OCI-M2 (cell line): ENCODE measurements at regions not wholly inside any gene's neighbourhood (a gene's known extent, or its start where the extent isn't known, plus 50 kb on each side); places are given as distances from the start of the nearest gene placed in this dataset.
"Not testable (repeated sequence)": the region's sequence is repeated elsewhere in the genome, so short reads cannot be mapped to it uniquely, and the experiment has no call there.

Experiments used
- DNase-seq: peaks from one replicate; lab custom pipeline; 2025; ENCODE audit not compliant: unreplicated experiment; lab: John Stamatoyannopoulos, UW

DNA sequence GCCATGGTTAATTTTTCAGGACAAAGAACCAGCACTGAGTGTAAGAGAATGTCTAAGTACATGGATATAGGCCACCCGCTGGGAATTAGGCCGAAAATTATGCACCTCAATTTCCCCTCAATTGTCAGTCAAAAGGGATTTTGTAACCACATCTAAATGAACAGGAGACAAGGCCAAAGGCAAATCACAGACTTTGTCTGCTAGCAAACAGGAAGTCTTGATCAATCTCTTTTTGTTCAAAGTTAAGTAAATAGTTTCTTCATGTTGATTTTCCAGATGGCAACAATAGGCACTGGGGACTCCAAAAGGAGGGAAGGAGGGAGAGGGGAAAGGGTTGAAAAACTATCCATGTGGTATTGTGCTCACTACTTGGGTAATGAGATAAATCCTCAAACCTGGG lies 276.0 kb downstream of the COG6 start:
- no peak for DNase-seq

DNA sequence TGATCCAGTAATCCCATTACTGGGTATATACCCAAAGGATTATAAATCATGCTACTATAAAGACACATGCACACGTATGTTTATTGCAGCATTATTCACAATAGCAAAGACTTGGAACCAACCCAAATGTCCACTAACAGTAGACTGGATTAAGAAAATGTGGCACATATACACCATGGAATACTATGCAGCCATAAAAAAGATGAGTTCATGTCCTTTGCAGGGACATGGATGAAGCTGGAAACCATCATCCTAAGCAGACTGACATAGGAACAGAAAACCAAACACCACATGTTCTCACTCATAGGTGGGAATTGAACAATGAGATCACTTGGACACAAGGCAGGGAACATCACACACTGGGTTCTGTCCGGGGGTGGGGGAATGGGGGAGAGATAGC lies 277.1 kb downstream of the COG6 start:
- not testable (repeated sequence) for DNase-seq

DNA sequence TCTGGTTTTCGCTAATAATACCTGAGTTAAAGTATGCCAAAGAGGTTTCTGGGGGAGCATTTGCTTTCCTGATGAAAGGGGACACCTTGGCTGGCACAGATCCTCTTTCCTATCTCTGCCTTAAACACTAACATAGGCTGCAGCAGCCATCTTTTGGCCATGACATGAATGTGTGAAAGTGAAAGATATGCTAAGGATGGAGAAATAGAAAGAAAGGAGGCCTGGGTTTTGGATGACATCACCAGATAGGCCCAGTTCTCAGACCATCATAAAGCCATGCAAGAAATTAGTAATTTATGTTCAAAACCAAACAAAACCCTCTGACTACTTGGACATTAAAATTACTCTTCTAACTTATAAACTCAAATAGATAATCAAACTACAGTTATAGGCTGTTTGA lies 279.7 kb downstream of the COG6 start:
- no peak for DNase-seq

DNA sequence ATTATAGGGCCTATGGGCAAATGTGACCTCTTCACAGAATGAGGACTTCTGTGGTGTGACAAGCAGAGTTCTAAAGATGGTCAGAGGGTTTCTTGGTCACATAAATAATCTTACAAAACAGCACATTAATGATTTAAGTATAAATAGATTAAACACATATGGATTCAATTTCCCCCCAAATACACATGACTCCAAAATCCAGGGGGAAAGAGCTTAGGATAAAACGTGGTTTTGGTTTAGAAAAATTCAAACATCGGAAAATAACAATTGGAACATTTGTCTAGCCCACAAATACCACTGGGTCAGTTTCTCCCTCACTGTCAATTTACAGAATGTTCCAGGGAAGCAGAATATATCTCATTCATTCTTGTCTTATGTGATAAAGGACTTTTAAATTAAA lies 283.1 kb downstream of the COG6 start:
- no peak for DNase-seq

DNA sequence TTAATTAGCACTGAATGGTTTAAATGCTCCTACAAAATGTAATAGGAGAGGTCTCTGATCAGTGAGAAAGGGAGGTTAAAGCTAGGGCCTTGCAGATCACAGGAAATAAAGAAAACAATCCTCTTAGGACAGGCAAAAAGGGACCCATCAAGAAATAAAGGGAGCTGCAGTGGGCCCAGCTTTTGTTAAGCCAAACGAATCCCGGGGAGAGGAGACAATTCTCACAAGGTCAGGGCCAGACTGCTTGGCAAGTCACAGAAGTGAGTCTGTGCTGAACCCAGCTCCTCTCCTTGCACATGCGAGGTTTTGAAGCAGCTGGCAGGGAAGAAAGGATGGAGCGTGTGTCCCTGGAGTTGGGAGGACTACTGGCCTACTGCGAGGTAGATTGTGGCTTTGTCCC lies 285.8 kb downstream of the COG6 start:
- no peak for DNase-seq

DNA sequence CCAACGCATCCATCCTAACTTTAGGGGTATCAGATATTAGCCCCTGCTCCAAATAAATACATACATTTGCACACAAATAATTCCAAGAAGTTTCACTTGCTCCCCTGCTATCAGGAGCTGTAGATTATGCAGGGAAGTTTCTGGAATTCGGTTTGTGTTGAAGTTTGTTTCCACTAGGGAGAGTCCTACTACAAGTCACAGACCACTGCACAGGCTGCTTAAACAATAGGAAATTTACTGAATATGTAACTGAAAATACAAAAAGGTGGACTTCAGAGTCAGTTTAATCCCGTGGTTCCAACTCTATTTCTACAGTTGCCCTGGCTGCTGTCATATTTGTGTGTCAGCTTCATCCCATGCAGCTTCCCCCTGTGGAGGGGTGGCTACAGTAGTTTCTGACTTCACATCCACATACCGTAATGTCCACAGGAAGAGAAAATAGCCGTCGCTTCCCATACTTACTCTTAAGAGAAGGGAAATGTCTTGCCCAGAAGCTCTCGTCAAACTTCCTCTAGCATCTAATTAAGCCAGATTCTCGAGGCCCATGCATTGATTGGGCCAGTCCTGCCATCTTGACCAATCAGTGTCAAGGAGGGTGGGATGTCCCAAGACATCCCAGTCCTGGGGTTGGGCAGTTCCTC lies 286.6 kb downstream of the COG6 start:
- no peak for DNase-seq

DNA sequence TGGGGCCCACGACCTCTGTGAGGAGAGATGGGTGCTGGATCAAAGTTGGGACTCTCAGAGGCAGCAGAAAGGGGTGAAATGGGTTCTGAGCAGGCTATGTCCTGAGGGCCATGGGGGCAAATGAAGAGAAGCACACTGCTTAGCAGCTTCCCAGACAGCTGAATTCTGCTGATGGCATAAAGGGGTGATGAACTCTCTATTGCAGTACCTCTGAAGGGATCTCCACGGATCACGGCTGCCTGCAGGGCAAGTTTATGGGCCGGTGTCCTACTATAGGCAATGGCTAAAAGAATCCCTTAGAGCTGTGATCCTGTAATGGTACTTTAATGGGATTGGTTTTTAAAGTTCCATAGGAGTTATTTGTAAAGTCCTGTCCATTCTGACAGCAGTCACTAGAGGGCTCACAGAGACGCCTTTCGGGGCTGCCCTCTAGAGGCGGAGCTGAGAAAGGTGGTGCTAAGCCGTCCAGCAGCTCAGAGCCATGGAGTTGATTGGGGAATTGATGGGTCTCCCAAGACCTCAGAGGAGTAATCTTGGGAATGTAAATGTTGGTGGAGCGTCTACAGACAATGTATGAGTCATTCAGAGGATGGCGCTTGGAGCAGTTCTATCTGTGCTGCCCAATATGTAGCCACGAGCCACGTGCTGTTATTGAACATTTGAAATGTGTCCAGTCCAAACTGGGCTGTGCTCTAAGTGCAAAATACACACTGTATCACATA lies 287.3 kb downstream of the COG6 start:
- DNase-seq = no peak

DNA sequence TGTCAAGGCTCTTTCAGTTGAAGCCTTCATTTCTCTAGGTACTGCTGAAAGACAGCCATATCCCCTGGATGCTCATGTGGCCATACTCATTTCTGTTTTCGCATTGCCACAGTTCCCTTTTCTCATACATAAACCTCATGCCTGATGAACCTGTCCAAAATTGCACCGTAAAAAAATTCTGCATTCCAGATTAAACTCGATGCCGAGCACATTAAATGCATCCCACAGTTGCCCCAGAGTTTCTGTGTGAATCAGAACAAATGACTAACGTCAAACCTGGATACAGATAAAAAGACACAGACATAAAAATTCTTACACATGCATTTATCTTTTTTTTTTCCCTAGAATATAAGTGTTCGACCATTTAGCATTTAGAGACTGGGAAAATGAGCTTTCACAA lies 288.2 kb downstream of the COG6 start:
- no peak for DNase-seq

DNA sequence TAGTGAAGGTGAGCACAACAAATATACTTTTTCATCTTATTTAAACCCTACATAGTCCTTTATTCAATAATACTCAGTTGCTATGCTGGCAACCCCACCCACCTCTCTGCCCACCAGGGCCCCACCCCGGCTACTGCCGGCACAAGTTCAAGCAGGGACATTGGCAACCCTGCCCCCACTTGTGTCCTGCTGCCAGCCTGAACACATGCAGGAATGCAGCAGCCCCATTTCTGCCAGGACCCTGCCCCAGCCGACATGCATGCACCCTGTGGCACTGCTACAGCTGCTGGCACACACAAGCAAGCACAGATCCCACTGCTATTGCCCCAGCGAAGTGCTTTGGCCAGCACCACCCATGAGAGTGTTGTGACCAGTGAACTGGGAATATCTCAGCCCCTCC lies 289.8 kb downstream of the COG6 start:
- DNase-seq = no peak

DNA sequence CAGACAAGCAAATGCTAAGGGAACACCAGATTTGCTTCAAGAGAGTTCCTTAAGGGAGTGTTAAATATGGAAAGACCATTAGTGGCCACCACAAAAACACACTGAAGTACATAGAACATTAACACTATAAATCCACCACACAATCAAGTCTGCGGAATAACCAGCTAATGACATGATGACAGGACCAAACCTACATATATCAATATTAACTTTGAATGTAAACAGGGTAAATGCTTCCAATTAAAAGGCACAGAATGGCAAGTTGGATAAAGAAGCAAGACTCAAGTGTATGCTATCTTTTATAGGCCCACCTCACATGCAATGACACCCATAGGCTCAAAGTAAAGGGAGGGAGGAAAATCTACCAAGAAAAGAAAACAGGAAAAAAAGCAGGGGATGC lies 291.3 kb downstream of the COG6 start:
- no peak for DNase-seq

DNA sequence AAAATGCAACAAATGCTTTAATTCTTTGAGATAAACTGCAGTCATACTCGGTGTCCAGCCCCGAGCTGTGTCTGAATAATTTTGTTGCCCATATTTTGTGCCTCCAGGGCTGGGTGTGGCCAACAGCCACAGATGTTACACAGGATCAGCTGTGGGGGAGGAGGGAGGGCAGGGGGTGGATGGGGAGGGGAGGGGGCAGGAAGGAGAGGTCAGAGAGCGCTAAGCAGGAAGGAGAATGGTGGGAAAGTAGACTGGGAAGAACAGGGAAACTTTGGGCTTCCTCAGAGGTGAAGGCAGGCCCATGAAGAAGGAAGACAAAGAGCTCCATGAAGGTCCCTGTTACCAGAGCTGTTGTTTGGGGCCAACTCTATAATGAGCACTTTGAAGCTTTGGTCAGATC lies 295.8 kb downstream of the COG6 start:
- DNase-seq = no peak

DNA sequence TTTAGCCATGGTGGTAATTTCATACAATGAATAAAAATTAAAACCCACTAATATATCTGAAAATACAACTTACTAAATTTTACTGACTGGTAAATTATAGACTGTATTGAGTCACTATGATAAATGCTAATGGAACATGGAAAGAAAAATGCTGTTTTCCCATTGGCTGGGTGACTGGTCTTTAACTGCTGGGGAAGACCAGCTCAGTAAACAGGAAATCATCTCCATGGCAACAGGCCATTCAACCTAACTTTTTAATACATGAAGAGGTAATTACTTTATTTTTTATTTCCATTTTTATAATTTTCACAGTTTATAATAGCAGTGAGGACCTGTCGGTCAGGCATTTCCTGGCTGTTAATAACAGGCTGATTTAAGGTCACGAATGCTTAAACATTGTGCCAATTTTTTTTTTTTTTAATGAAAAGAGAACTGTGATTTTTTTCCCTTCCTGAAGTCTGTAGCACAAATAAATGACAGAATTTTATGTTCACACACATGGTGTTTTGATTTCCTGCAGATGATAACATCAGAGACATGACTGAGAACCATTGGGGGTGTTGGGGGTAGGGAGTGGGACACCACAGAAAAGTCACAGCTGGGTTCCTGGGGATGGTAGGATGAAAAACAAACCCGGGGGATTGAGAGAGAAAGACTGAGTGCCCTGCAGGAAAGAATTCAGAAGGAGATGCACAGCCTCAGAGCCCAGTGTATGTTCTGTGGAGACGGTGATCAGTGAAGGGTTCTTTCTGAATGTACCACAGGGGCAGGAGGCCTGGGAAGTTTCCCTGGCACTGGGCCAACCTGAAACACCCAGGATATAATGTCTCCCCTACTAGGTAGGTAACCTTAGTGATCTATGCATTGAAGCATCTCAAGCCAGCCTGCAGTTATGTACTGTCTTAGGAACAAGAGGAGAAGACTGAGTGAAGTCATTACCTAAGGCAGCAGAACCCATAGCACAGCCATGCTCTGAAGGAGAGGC lies 297.1 kb downstream of the COG6 start:
- no peak for DNase-seq

DNA sequence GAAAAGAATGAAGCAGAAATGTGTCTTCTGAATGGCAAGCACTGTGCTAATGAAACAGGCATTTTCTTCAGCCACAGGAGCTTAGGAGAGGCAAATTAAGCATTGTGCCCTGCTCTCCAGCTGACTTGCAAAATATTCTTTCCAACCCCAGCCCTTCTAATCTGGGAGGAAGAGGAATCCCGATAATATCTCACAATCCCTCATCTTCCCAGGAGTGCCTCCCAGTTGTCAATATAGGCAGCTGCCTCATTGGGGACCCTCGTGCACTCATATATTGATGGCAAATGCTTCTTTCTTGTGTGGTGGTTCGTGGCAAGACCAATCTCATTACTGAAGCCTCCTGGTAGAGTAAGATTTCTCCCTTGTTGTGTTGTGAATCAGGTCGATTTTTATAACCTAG lies 299.0 kb downstream of the COG6 start:
- no peak for DNase-seq

DNA sequence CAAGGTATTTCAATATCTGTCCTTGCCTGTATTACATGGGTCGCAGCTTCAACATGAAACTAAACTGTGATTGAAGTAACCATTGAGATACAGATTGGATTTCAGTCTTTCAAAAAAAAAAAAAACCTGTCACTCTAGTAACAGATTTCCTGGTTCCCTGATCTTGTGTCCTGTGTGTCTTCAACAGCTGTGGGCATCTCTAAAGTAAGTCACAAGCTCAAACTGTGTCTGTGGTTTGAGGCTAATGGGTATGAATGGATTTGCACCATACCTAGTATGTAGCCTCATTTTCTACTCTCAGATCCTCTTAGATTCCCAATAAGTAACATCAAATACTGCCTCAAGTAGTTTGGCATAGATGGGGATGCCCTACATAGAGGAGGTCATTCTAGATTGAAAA lies 300.1 kb downstream of the COG6 start:
- no peak for DNase-seq

DNA sequence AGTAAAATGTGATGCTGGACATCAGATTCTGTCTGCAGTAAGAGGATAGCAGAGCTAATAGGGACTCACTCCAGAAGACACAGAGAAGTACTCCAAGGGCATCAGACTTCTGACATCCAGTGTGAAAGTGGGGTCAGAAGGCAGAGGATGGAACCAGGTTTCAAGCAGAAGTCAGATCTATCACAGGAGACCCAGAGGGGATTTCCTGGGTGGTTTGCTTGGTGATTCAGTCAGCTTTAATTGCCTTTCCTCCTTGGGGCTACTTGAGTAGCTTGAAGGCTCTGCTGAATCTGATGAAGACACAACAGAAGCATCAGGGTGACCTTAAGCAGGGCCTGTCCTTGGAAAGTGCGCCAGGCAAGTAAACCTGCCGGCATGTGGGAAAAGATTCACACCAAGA lies 300.6 kb downstream of the COG6 start:
- DNase-seq = no peak

DNA sequence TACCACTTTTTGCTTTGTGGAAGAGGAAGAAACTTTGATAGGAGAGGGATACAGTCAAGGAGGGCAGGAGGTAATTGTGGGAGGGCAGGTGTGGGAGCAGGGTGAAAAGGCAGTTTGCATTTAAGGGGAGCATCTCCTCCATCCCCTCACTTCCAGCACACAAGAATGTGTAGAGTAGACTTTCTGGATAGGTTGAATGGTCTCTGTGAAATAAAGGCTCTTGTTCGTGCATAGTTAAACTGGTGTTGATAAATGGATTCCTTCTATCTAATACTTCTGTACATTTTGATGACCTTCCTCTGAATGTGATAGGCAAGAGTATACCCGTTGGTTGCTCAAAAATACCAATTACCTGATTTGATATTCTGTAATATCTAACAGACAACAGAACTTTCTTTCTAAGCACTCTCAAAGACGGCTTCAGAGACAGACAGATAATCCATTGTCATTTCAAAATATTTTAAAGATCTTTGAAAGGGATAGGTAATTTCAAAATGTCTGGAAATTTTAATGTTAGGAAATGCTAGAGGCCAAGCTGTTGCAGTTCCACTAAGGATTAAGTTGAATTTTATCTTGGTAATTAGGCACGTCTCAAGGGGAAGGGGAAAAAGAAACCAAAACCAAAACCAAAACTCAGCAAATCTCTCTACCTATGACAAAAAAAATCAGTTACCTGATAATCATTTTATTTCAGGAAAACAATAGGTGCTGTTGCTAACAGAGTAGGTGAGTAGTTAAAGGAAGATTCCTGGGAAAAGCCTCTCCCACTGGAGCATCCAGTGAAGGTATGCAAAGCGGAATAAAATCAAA lies 302.6 kb downstream of the COG6 start:
- DNase-seq = no peak

DNA sequence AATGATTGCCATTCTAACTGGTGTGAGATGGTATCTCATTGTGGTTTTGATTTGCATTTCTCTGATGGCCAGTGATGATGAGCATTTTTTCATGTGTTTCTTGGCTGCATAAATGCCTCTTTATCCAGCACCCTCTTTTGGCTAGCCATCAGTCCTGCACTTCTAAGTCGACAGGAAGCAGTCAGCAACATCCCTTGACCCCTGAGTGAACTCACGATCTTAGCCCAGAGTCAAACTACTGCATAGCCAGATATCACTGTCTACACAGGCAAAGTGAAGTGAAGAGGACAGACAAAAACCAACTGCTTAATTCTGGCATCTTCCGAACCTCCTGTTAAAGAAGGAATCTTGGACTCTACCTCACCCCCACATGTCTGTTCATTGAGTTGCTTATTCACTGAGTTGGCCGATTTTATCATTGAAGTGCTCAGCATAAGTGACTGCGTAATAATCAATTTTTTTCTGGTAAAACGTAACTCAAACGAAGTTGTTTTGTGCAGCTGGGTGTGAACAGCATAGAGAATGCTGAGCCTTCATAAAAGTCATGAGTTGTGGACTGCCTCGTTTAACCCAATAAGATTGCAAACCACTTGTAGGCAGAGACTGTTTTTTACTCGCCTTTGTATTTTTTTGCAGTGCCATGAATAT lies 304.2 kb downstream of the COG6 start:
- DNase-seq = no peak

DNA sequence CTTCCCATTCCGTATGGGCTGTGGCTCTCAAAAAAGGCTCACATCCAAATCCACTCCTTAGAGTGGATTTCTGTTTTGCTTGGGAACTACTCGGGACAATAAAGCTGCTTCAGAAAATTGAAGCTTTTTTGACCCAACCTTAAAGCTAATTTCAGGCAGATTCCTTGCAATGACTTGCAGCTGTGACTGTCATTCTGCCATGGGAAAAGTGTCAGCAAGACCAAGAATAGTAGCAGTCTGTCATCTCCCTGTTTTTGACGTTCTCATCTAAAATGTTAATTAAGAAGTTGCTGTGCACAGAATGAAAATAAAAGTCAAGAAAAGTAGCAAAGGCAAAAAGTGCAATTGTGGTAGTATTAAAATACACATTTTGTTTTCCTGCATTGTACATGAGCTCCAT lies 304.7 kb downstream of the COG6 start:
- DNase-seq = no peak

DNA sequence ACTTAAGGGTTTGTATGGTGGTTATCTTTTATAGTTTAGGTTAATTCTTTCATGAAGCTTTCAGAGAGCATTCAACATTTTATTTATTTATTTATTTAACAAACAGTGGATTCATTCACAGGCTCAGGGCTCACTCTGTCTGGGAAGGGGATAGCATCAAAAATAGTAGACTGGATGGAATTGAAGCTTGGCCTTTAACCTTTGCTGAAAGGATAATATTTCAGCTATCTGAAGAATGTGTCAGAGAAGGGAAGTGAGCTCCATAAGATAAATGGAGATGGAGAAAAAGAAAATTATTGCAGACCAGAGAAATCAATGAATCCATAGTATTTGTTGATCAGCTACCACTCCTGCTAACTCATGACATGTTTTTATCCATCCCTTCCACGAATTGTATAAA lies 305.6 kb downstream of the COG6 start:
- no peak for DNase-seq

DNA sequence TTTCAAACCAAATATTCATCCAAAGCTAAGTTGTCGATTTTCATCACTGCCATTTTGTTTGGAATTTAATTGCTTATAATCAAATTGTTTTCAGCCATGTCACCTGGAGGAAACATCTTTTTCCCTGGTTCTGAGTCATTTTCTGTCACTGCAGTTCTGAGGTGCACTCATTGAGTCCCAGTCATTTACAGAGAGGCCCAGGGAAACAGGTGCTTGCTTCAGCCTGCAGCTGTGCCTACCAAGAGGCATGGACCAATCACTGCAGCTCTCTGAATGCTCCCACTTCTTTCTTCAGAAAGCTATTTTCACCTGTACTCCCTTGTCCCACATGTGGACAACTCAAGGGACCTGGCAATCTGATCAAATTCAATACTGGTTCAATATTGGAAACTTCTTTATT lies 308.1 kb downstream of the COG6 start:
- no peak for DNase-seq

DNA sequence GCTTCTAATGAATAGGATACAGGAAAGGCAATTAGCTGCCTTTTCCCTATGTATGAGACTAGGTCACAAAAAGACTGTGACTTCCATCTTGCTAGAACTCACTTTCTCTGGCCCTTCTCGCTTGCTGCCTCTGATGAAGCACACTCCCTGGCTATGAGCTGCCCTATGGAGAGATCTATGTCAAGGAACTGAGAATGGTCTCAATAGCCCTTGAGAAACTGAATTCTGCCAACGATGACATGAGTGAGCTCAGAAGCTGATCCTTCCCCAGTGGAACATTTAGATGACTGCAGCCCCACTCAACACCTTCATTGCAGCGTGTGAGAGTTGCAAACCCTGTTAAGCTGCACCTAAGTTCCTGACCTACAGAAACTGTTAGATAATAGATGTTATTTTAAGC lies 309.8 kb downstream of the COG6 start:
- DNase-seq = no peak
